HG03025 (cell line): ENCODE measurements at regions not wholly inside any gene's neighbourhood (a gene's known extent, or its start where the extent isn't known, plus 50 kb on each side); places are given as distances from the start of the nearest gene placed in this dataset.
"Not testable (repeated sequence)": the region's sequence is repeated elsewhere in the genome, so short reads cannot be mapped to it uniquely, and the experiment has no call there.

Source experiments
- ATAC-seq: cut with Tn5 transposase; IDR thresholded peaks from one replicate; pipeline ENCODE4 v1.9.1; 2021; ENCODE audit warnings: mild to moderate bottlenecking, moderate library complexity; ENCODE audit not compliant: unreplicated experiment, low FRiP score

GRCh38 chr3:76497636-76498035, 542.3 kb upstream of the ROBO2 start:
- no peak for ATAC-seq

- no peak for ATAC-seq
Observed at GRCh38 chr3:76500746-76501275, 539.1 kb upstream of the ROBO2 start.

- ATAC-seq, result no peak
Observed at GRCh38 chr3:76501315-76501714, 538.6 kb upstream of the ROBO2 start.

- no peak for ATAC-seq
Observed at GRCh38 chr3:76502076-76502475, 537.8 kb upstream of the ROBO2 start.

GRCh38 chr3:76505202-76505845, 534.6 kb upstream of the ROBO2 start:
- no peak for ATAC-seq

GRCh38 chr3:76509179-76509830, 530.6 kb upstream of the ROBO2 start:
- ATAC-seq, result no peak

GRCh38 chr3:76514836-76515235, 525.1 kb upstream of the ROBO2 start:
- no peak for ATAC-seq

- no peak for ATAC-seq
Observed at GRCh38 chr3:76523337-76523736, 516.6 kb upstream of the ROBO2 start.

GRCh38 chr3:76525726-76526125, 514.2 kb upstream of the ROBO2 start:
- ATAC-seq, result no peak

- no peak for ATAC-seq
Observed at GRCh38 chr3:76527773-76528172, 512.1 kb upstream of the ROBO2 start.

- ATAC-seq, result no peak
Observed at GRCh38 chr3:76532158-76532822, 507.6 kb upstream of the ROBO2 start.

- ATAC-seq, result not testable (repeated sequence)
Observed at GRCh38 chr3:76533710-76534109, 506.2 kb upstream of the ROBO2 start.

GRCh38 chr3:76537857-76538256, 502.0 kb upstream of the ROBO2 start:
- peak; percentile 73 for ATAC-seq

GRCh38 chr3:76547674-76548073, 492.2 kb upstream of the ROBO2 start:
- no peak for ATAC-seq

GRCh38 chr3:76550522-76551201, 489.2 kb upstream of the ROBO2 start:
- ATAC-seq, result no peak

GRCh38 chr3:76551739-76552138, 488.2 kb upstream of the ROBO2 start:
- ATAC-seq, result no peak

GRCh38 chr3:76552653-76553052, 487.2 kb upstream of the ROBO2 start:
- no peak for ATAC-seq

- no peak for ATAC-seq
Observed at GRCh38 chr3:76554707-76555106, 485.2 kb upstream of the ROBO2 start.

- ATAC-seq, result no peak
Observed at GRCh38 chr3:76561494-76562236, 478.2 kb upstream of the ROBO2 start.

- no peak for ATAC-seq
Observed at GRCh38 chr3:76565496-76566210, 474.2 kb upstream of the ROBO2 start.
